SU-DHL-6 (cell line): ENCODE measurements at regions not wholly inside any gene's neighbourhood (a gene's known extent, or its start where the extent isn't known, plus 50 kb on each side); places are given as distances from the start of the nearest gene placed in this dataset.

ENCODE experiments used
- H2AFZ ChIP-seq: fragments of 200-600 bp; sonication (generic); 2 replicates; pipeline ENCODE4 v1.6.1; 2014; ENCODE audit warnings: low read depth, mild to moderate bottlenecking, moderate library complexity, mixed read lengths, antibody characterized with exemption, low read length; ENCODE audit not compliant: severe bottlenecking
- H3F3A ChIP-seq: fragments of 200-600 bp; shearing (Covaris generic); 2 replicates; pipeline ENCODE4 v1.6.0; 2016; ENCODE audit warnings: antibody characterized with exemption, mild to moderate bottlenecking; ENCODE audit not compliant: insufficient read depth
- H3K27ac ChIP-seq: fragments of 200-600 bp; sonication (generic); 2 replicates; pipeline ENCODE4 v1.5.1; 2016; ENCODE audit warnings: low read depth, mild to moderate bottlenecking, low read length, moderate library complexity, mixed read lengths
- H3K27me3 ChIP-seq: fragments of 200-600 bp; sonication (generic), shearing (Covaris generic); 2 replicates; pipeline ENCODE4 v1.6.0; 2014; ENCODE audit warnings: mild to moderate bottlenecking, low read length
- H3K36me3 ChIP-seq: fragments of 200-600 bp; sonication (generic); 2 replicates; pipeline ENCODE4 v1.6.1; 2014; ENCODE audit warnings: mild to moderate bottlenecking, low read length, mixed read lengths
- H3K4me2 ChIP-seq: fragments of 300-600, 200-600 bp; shearing (Covaris generic), sonication (generic); 2 replicates; pipeline ENCODE4 v1.6.0; 2014; ENCODE audit warnings: low read length, low read depth, mild to moderate bottlenecking; ENCODE audit not compliant: poor library complexity, severe bottlenecking
- H3K4me3 ChIP-seq: fragments of 200-600 bp; sonication (generic); 2 replicates; pipeline ENCODE4 v1.5.1; 2014; ENCODE audit warnings: antibody characterized with exemption, low read length, mild to moderate bottlenecking, mixed read lengths; ENCODE audit not compliant: insufficient read depth, poor library complexity, severe bottlenecking
- H3K79me2 ChIP-seq: fragments of 200-600 bp; sonication (generic); 2 replicates; pipeline ENCODE4 v1.6.1; 2014; ENCODE audit warnings: mild to moderate bottlenecking, low read length, moderate library complexity; ENCODE audit not compliant: insufficient read depth
- H3K9ac ChIP-seq: fragments of 200-600 bp; sonication (generic); 2 replicates; pipeline ENCODE4 v1.7.0; 2014; ENCODE audit warnings: mild to moderate bottlenecking, low read length
- H3K9me2 ChIP-seq: fragments of 200-600 bp; sonication (generic); replicated peaks from 2 replicates; pipeline ENCODE4 v1.6.1; 2014; ENCODE audit warnings: low read length; ENCODE audit not compliant: insufficient read depth
- H3K9me3 ChIP-seq: fragments of 200-600 bp; sonication (generic); 2 replicates; pipeline ENCODE4 v1.6.1; 2014; ENCODE audit warnings: low read length, mixed read lengths; ENCODE audit not compliant: insufficient read depth
- H4K20me1 ChIP-seq: fragments of 200-600 bp; sonication (generic); 2 replicates; pipeline ENCODE4 v1.6.1; 2014; ENCODE audit warnings: low read depth, mild to moderate bottlenecking, antibody characterized with exemption, low read length, moderate library complexity, mixed read lengths
- EZH2phosphoT487 ChIP-seq: fragments of 200-600 bp; sonication (generic), shearing (Covaris generic); conservative IDR thresholded peaks from 2 replicates; pipeline ENCODE4 v1.6.1; 2018; ENCODE audit warnings: mild to moderate bottlenecking, antibody characterized with exemption, low read length, moderate library complexity, mixed read lengths
- TF ChIP-seq, protein P1 (sequence below): fragments of 200-600 bp; sonication (generic); IDR thresholded peaks from one replicate; pipeline ENCODE4 v1.5.1; 2017; ENCODE audit warnings: antibody characterized with exemption, mild to moderate bottlenecking, low read length, moderate library complexity; ENCODE audit not compliant: insufficient read depth, poor library complexity, severe bottlenecking

DNA sequence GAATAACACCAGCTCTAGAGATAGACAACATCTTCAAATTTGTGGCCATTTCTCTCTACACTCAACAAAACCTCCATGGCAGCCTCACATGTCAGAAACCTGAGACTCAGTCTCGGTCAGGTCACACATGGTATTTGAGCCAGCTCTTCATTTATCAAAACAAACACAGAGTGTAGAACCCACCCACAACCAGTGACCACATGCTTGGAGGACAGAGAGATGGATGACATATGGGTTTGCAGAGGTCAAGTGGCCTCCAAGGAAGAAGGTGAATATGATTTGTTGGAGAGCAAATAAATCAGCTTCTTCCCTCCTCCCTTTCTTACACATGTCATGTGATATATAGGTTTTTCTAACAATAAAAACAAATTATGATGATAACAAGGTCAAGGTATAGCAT, 278.1 kb upstream of the LRTM1 start:
- H4K20me1 ChIP-seq, result no peaks in the 10 kb centered on the region
- no peaks in the 10 kb centered on the region for H3K36me3 ChIP-seq
- no peak overlapping the region for H3K4me3 ChIP-seq
- no peak overlapping the region for H3K4me2 ChIP-seq
- no peaks in the 10 kb centered on the region; the same call in 1 of the 2 replicates for H3K9me2 ChIP-seq
- H3K9ac ChIP-seq, result no peak overlapping the region
- no peak overlapping the region for H2AFZ ChIP-seq
- no peak for TF ChIP-seq EZH2phosphoT487
- TF ChIP-seq, protein P1, sequence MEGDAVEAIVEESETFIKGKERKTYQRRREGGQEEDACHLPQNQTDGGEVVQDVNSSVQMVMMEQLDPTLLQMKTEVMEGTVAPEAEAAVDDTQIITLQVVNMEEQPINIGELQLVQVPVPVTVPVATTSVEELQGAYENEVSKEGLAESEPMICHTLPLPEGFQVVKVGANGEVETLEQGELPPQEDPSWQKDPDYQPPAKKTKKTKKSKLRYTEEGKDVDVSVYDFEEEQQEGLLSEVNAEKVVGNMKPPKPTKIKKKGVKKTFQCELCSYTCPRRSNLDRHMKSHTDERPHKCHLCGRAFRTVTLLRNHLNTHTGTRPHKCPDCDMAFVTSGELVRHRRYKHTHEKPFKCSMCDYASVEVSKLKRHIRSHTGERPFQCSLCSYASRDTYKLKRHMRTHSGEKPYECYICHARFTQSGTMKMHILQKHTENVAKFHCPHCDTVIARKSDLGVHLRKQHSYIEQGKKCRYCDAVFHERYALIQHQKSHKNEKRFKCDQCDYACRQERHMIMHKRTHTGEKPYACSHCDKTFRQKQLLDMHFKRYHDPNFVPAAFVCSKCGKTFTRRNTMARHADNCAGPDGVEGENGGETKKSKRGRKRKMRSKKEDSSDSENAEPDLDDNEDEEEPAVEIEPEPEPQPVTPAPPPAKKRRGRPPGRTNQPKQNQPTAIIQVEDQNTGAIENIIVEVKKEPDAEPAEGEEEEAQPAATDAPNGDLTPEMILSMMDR, result no peak
- H3F3A ChIP-seq, result no peaks in the 10 kb centered on the region
- no peak overlapping the region for H3K27ac ChIP-seq
- no peaks in the 10 kb centered on the region for H3K9me3 ChIP-seq
- no peaks in the 10 kb centered on the region for H3K79me2 ChIP-seq
- no peaks in the 10 kb centered on the region for H3K27me3 ChIP-seq

DNA sequence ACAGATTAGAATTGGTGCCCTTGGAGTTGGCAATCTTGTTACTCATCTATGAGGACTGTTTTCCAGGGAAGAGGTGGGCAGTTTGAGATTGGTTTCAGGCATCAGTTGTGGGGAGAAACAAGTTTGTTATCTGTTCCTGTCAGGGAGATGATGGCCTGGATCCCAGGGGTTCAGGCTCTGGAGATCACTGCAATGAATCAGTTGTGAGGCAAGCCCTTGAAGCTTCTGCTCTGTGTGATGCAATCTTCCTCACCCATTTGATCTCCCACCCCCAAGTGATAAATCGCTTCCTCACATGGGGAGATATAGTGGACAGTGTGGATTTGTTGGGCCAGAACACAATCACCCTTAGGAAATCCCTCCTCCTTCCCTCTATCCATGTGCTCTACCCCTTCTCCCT, 276.6 kb upstream of the LRTM1 start:
- TF ChIP-seq, protein P1, result no peak
- no peak for TF ChIP-seq EZH2phosphoT487
- Histone ChIP-seq H3K4me3 (no peak overlapping the region), H3K79me2 (no peaks in the 10 kb centered on the region), H3K27me3 (no peaks in the 10 kb centered on the region), H4K20me1 (no peaks in the 10 kb centered on the region), H3K9ac (no peak overlapping the region), H2AFZ (no peak overlapping the region), H3K36me3 (no peaks in the 10 kb centered on the region), H3K27ac (no peak overlapping the region), H3F3A (no peaks in the 10 kb centered on the region), H3K9me2 (no peaks in the 10 kb centered on the region; the same call in 1 of the 2 replicates), H3K4me2 (no peak overlapping the region), H3K9me3 (no peaks in the 10 kb centered on the region)

DNA sequence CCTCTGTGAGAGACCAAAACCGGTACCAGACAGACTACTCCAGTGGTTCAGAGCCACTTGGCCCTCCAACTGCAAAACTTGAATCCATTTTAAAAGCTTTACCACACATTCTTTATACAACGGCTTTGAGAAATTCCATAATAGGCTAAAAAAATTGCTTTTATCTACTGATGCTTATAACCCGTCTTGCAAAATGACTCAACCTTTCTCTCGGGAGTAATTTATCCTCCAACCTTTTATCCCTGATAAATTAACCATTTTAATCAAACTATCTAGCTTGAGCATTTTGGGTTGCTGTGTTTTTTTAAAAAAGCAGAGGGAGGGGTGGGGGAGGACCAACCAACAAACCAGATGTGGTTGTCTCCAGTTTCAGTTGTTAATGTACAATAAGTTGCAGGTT, 275.7 kb upstream of the LRTM1 start:
- Histone ChIP-seq H3K9ac (no peak overlapping the region), H4K20me1 (no peaks in the 10 kb centered on the region), H3K27me3 (no peaks in the 10 kb centered on the region), H3K36me3 (no peaks in the 10 kb centered on the region), H3F3A (no peaks in the 10 kb centered on the region), H2AFZ (no peak overlapping the region), H3K4me3 (no peak overlapping the region), H3K79me2 (no peaks in the 10 kb centered on the region), H3K4me2 (no peak overlapping the region), H3K27ac (no peak overlapping the region), H3K9me3 (no peaks in the 10 kb centered on the region), H3K9me2 (no peaks in the 10 kb centered on the region; the same call in 1 of the 2 replicates)
- TF ChIP-seq, protein P1, result no peak
- no peak for TF ChIP-seq EZH2phosphoT487
